Hindlimb muscle (tissue), 1 donor: ENCODE measurements at regions not wholly inside any gene's neighbourhood (a gene's known extent, or its start where the extent isn't known, plus 50 kb on each side); places are given as distances from the start of the nearest gene placed in this dataset.

Source experiments
- DNase-seq: peaks from one replicate; pipeline ENCODE4 v3.0.0-alpha.2; 2013

GRCh38 chr12:107349008-107349747 lies 255.8 kb upstream of the CRY1 start:
- no peak for DNase-seq

DNA sequence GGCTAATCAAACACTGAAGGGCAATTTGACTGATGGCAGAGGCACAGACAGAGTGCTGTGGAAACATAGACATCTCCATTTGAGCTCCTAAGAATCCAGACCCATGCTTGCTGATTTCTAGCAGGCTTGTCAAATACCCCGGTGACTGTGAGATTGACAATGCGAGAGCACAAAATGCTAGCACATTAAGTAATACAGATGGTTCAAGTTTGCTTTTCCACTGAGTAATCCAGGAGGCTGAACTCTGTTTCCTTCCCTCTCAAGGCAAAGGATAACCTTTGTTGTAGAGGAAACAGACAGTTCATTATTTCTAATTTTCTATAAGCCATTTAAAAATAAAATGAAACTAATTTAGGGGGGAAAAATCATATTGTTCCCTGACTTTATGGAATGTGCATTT lies 256.5 kb upstream of the CRY1 start:
- no peak for DNase-seq

- DNase-seq, result no peak
Measured at GRCh38 chr12:107351109-107351508, 257.8 kb upstream of the CRY1 start.

DNA sequence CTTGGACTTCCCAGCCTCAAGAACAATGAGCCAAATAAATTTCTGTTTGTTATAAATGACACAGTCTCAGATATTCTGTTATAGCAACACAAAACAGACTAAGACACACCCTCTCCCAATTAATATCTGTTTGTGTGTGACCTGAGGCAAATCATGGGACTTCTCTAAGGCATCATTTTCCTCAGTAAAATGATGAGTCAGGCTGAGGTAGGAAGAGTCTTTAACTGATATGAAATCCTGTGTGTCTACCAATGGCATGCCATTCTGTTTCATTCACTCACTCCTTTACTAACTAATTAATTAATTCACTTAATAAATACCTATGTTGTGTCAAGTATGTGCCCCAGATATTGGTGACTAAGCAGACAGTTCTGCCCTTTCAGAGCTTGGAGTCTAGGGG lies 258.4 kb upstream of the CRY1 start:
- no peak for DNase-seq

DNA sequence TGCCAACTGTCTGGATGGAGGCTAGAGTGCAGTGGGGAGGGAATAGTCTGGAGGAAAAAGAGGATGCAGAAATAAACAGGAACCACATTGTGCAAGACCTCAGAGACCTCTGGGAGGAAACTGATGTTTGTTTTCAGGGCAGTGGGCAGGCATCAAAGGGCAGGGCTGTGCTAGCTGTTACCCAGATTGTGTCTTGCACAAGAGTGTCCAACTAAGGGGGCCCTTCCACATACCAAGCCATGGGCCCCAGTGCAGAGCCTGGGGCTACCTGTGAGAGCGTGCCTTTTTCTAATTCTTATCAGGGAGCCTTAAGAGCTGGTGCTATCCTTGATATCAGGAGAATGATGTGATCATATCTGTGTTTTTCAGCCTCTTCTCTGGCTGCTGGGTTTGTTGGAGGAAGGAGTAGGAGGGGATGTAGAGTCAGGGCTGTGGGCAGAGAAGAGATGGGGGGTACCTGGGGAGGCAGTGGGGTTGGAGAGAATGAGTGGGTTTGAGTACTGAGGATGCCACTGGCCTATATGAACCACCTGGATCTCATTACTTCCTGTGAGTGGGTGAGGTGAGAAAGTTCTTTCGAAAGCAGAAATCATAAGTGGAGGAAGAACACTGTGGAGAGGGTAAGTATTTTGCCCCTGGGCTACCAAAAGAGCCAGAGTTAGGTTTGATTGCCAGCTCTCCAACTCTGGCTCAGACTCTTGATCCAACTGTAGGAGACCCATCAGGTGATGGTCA lies 259.2 kb upstream of the CRY1 start:
- DNase-seq, result no peak

DNA sequence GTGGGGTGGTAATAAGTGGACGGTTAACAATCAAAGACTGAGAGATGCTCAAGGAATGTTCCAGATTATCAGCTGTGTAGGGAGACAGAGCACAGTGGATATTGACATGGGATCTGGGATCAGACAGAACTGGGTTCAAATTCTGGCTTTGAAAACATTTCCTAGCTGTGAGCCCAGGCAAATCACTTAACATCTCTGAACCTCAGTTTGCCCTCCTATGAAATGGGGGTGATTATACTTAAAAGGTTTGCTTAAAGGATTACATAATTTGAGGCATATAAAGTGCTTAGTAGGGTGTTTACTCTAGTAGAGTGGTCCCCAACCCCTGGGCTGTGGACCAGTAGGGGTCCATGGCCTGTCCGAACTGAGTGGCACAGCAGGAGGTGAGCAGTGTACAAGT lies 260.0 kb upstream of the CRY1 start:
- no peak for DNase-seq

GRCh38 chr12:107355004-107355565 lies 261.7 kb upstream of the CRY1 start:
- no peak for DNase-seq

DNA sequence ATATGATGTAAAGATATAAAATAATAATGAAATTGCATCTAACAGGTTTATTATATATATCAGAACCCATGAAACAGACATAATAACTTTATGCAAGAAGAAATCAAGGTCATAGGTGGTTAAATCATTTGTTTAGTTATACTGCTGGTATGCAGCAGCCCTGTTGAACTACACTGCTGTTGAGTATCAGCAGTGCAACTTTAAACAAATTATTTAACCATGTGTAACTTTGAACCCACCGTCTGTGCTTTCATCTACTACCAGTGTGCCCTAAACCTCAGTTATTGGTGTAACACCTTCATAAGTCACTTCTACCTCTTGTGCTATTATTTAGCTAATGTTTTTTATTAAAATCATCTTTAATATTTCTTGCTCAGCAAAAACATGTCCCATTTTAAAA lies 262.3 kb upstream of the CRY1 start:
- DNase-seq, result no peak

- DNase-seq, result no peak
Measured at GRCh38 chr12:107356266-107356936, 263.1 kb upstream of the CRY1 start.

DNA sequence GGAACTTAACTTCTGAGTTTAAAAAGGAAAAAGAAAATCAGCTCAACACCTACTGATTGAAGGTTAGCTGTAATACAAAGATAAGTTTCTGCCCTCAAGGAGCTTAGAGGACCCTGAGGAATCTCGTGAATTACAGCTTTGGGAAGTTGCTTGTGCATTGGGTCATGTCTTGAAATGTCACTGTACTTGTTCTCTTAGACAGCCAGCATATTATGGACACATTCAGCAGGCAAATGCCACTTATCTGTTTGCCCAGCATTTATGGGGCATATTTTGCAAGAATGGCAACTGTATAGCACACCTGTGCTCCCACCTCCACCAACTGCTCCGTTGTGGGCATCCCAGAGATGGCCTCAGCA lies 263.6 kb upstream of the CRY1 start:
- no peak for DNase-seq

- DNase-seq, result no peak
Measured at GRCh38 chr12:107359382-107359781, 266.0 kb upstream of the CRY1 start.

GRCh38 chr12:107360033-107360432 lies 266.7 kb upstream of the CRY1 start:
- DNase-seq, result no peak

DNA sequence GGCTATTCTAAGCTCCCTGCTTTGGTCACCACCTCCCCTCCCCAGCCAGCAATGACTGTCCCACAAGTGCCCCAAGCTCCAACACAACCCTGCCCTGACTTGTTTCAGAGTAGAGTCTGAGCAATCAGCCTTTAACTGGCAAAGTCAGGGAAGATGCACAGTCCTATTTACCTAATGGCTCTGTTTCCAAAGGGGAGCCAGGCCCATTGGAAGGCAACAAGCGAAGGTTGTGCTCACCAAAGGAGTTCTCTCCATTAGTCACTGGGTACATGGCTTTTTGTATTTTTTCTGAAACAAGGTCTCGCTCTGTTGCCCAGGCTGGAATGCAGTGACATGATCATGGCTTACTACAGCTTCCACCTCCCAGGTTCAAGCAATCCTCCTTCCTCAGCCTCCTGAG lies 267.1 kb upstream of the CRY1 start:
- no peak for DNase-seq

- DNase-seq, result no peak
Measured at GRCh38 chr12:107361970-107362369, 268.6 kb upstream of the CRY1 start.

DNA sequence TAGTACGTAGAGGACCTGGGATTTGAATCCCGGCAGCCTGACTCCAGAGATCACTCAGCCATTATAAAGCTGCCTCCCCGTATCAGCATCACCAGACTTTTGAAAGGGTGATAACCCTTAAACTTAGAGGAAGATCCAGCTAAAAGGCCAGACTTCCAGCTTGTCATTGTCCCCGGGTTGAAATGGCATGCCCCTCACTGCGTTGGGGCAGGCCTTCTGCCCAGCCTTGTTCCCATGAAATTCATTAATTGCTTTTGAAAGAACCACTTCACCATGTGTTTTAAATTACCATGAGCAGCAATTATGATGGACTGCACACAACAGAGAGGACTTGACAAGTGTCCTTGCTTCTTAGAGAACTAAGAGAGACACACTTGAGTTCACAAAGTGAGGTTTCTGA lies 269.6 kb upstream of the CRY1 start:
- DNase-seq, result no peak

DNA sequence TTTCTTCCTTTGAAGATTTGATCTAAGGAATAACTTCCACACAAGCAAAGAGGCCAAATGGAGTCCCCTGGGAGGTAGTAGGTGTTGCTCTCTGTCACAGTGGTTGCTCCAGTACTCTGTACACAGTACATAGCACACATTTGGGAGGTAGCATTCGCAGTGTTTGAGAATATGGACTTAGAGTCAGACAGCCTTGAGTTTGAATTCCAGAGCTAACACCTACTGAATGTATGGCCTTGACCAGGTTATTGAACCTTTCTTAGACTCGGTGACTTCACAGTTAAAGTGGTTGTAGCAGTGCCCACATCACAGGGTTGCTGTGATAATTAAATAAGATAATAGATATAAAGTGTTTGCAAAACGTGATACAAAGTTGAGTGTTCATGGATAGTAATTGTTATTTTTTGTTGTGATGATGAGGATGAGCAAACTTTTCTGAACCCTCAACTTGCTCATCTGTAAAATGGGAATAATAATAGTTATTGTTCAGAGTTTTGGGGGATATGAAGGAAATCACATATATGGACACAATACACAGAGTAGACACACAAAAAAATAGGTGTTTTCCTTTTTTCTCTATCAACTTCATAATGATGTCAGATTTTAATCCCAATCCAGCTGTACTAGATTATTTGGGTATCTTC lies 271.6 kb upstream of the CRY1 start:
- no peak for DNase-seq

- no peak for DNase-seq
Measured at GRCh38 chr12:107365703-107366102, 272.4 kb upstream of the CRY1 start.

- DNase-seq, result no peak
Measured at GRCh38 chr12:107366322-107366721, 273.0 kb upstream of the CRY1 start.

DNA sequence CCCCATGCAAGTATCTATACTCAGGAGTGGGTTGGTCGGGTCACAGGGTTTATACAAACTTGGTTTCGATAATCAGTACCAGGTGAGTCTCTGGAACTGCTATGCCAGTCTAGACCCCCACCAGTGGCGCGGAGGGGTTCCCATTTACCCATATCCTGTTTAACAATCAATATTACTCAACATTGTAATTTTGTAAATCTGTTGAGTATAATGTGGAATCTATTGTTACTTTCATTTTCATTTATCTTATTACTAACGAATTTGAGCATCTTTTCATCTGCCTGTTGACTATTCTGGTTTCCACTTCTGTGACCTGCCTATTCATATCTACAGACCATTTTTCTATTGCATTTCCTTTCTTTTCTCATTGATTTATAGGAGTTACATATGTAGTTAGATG lies 275.2 kb upstream of the CRY1 start:
- no peak for DNase-seq

DNA sequence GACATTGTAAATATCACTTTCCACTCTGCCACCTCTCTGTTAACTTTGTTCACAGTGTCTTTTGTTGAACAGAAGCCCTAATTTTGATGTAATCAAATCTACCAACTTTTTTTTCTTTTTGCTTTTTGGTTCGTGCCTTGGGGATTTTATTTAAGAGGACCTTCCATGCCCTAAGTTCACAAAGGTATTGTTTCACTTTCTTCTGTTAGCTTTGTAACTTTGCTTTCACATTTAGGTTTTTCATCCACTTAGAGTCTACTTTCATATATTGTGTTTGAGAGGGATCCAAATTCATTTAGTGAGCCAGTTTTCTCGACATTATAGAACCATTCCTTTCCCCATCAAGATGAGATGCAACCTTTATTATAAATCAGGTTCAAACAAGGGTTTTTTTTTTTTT lies 275.7 kb upstream of the CRY1 start:
- no peak for DNase-seq

GRCh38 chr12:107369679-107370078 lies 276.3 kb upstream of the CRY1 start:
- no peak for DNase-seq

GRCh38 chr12:107372229-107372658 lies 278.9 kb upstream of the CRY1 start:
- DNase-seq, result no peak

GRCh38 chr12:107373238-107373809 lies 280.0 kb upstream of the CRY1 start:
- DNase-seq, result no peak
